GM18507 (cell line): ENCODE measurements at regions not wholly inside any gene's neighbourhood (a gene's known extent, or its start where the extent isn't known, plus 50 kb on each side); places are given as distances from the start of the nearest gene placed in this dataset.
"Not testable (repeated sequence)": the region's sequence is repeated elsewhere in the genome, so short reads cannot be mapped to it uniquely, and the experiment has no call there.

ENCODE experiments used
- DNase-seq: peaks from one replicate; pipeline ENCODE4 v3.0.0; 2011; ENCODE audit warnings: low read depth; ENCODE audit not compliant: insufficient read length; ENCODE audit errors: extremely low spot score
- FAIRE-seq: peaks from 2 replicates; lab custom pipeline; 2011; peaks lifted over from hg19 to GRCh38; lab: Jason Lieb, UNC

- not testable (repeated sequence) for FAIRE-seq, DNase-seq
Observed at GRCh38 chr14:105647426-105647783, 121.0 kb downstream of the TMEM121 start.

GRCh38 chr14:105647784-105648608, 121.6 kb downstream of the TMEM121 start:
- FAIRE-seq (no peak), DNase-seq (no peak)

DNA sequence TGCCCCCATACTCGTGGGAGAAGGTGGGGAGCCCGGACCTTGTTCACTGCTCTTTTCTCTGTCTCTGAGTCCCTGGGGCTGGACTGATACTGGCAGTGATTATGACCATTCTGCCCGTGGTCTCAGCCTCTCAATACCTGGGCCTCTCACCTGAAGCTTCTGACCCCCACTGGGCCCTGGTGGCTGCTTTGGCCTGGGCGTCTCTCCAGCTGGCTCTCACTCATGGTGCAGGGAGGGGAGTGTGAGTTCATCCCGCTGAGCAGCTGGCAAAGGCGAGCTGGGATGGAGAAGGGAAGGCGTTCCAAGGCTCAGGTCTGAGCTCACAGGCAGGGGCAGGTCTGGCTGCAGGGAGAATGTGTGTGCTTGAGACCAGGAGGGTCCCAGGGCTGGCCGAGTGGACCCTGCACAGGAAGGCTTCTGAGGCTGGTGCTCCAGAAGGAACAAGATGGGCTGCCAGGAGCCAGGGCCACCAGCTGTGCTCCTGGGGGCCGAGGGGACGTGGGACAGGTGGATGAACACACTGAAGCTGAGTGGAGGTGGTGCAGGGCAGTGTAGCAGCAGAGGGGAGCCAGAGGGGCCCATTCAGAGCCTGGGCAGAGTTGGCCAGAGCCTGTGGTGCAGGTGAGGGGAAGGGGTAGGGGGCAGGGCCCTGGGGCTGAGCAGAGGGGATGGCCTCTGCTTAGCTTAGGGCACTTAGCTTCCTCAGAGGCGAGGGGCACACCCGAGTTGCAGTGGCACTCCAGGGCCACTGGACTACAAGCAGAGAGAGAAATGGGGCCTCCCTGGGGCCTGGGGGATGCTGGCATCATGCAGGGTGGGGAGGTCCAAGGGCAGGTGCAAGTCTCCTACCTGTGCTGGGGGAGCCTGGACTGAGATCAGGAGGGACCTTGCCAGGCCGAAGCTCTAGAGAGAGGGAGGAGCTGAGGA, 122.5 kb downstream of the TMEM121 start:
- DNase-seq: not testable (repeated sequence)
- peak; percentile 33 for FAIRE-seq

DNA sequence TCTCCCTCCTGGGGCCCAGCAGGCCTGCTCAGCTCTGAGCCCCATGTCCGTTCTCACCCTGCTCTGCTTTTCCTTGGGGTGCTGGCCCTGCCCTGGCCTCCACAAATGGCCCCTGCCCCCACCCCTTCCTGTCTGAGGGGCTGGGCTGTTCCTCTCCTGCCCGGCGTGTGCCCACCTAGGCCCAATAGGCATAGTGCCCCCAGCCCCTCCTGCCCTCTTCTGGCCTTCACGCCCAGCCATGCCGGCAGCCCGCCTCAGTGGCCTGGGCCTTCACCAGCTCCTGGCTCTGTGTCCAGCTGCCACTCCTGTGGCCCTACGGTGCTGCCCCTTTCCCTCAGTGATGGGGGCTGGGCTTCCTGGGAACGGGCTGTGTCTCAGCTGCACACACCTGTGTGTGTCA, 125.9 kb downstream of the TMEM121 start:
- not testable (repeated sequence) for FAIRE-seq

DNA sequence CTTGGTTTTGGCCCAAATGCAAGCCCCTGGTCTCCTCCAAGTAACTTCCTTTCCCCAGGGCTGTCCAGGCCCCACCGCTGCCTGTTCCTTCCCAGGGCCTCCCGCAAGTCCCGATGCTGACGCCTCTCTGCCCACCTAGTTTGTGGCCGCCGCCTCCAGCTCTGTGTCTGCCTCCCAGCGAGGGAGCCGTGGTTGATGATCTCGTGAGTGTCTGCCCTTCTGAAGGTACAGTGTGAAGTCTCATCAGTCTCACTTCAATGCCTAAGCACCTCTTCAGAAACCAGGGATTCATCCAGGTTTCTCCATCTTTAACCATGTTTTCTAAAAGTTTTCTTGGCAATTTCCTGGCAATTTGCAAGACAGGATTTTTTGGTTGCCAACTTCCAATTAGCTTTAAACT, 127.5 kb downstream of the TMEM121 start:
- DNase-seq, FAIRE-seq: not testable (repeated sequence)

More for the DNA sequence above, 125.9 kb downstream of the TMEM121 start:
- DNase-seq: not testable (repeated sequence)

GRCh38 chr14:105659255-105659654, 132.9 kb downstream of the TMEM121 start:
- not testable (repeated sequence) for DNase-seq, FAIRE-seq

DNA sequence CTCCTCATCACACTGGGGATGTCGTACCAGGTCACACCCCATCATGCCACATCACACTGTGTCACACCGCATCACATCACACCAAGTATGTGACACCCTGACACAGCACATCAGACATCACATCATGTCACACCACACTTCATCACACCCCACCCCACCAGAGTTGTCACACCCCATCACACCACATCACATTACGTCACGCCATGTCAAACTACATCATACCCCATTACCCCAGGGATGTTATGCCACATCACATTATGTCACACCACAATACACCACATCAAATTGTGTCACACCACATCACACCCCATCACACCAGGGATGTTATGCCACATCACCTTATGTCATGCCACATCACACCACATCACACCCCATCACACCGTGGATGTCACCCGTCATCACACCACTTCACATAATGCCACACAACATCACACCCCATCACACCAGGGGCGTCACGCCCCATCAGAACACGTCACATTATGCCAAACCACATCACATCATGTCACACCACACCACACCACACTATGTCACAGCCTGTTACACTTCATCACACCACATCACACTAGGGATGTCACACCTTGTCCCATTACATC, 133.6 kb downstream of the TMEM121 start:
- peak; percentile 44 for FAIRE-seq

DNA sequence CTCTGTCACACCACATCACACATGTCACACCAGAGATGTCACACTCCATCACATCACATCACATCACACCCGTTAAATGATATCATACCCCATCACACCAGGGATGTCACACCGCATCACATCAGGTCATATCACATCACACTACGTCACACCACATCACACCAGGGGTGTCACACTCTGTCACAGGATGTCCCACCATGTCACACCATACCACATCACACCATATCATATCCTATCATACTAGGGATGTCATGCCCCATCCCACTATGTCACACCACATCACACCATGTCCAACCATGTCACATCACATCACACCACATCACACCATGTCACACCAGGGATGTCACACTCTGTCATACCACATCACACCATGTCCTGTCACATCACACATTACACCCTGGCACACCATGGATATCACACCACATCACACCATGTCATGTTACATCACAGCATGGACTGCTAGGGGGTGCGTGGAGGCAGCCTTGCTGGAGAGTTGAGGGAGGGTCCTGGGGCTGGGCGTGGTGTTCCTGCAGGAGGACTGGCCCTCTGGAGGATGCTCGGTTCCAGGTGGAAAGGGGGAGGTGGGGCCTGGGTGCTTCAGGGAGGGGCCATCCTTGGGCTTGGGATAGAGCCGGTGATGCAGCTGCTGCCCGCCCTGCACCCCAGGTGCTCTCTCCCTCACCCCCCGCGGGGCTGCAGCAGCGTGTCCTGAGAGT, 134.6 kb downstream of the TMEM121 start:
- DNase-seq (no peak), FAIRE-seq (no peak)

More for the DNA sequence above, 133.6 kb downstream of the TMEM121 start:
- DNase-seq: no peak

GRCh38 chr14:105662043-105662442, 135.7 kb downstream of the TMEM121 start:
- FAIRE-seq, DNase-seq: not testable (repeated sequence)

- DNase-seq, FAIRE-seq: not testable (repeated sequence)
Observed at GRCh38 chr14:105662592-105662991, 136.2 kb downstream of the TMEM121 start.

DNA sequence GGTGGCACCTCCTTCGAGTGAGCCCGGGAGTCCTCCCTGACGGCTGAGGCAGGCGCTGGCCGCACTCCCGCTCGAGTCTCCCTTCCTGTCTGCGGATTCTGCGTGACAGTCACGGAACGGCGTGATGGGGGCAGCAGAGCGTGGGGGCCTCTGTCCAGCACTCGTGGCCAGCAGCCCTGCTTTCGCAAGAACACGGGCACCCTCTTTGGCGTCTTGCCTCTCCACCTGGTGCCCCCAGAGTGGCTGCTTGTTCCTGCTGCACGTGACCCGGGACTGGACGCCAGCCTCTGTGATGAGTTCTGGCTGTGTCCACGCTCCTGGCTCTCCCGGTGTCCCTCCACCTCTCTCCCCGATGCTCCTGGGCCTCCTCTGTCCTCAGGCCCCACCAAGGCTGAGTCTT, 136.9 kb downstream of the TMEM121 start:
- not testable (repeated sequence) for FAIRE-seq, DNase-seq

DNA sequence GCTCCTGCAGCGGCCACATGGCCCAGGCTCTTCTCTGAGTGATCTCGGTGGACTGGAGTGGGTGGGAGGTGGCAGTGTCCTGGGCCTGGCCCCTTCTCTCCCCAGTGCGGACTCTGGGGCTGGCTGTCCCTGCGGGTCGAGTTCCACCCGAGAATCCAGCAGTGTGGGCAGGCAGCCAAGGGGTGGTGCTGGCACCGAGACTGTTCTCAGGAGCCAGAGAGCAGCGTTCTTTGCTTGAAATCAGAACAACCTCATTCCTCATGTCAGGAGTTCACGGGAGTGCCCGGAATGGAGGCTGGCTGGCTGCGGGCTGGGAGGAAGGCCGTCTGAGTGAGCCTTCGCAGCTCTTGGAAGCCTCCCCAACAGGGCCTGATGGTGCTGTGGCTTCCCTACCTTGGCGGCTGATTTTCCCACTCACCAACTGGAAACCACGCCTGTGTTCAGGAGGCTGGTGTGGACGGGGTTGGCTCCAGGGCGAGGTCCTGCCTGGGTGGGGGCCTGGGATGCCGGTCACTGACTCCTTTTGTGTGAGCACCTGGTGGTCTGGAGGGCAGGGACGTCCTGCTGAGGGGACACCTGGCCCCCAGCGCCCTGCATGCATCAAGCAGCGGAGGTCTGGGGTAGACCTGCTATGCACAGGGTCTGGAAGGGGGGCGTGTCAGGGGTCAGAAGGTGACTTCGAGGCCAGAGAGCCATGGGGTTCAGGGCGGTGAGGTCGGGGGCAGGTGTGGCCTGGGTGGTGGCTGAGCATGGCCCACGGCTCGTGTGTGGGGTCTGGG, 137.6 kb downstream of the TMEM121 start:
- FAIRE-seq, DNase-seq: not testable (repeated sequence)

GRCh38 chr14:105664691-105665090, 138.3 kb downstream of the TMEM121 start:
- no peak for FAIRE-seq

DNA sequence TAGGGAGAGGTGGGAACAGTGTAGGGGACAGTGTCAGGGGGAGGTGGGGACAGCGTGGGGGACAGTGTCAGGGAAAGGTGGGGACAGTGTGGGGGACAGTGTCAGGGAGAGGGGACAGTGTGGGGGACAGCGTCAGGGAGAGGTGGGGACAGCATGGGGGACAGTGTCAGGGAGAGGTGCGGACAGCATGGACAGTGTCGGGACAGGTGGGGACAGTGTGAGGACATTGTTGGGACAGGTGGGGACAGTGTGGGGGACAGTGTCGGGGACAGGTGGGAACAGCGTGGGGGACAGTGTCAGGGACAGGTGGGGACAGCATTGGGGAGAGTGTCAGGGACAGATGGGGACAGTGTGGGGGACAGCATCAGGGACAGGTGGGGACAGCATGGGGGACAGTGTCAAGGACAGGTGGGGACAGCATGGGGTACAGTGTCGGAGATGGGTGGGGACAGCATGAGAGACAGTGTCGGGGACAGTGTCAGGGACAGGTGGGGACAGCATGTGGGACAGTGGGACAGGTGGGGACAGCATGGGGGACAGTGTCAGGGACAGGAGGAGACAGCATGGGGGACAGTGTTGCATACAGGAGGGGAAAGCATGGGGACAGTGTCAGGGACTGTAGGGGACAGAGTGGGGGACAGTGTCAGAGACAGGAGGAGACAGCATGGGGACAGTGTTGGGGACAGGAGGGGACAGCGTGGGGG, 139.0 kb downstream of the TMEM121 start:
- no peak for FAIRE-seq
- DNase-seq: no peak

More at GRCh38 chr14:105664691-105665090, 138.3 kb downstream of the TMEM121 start:
- DNase-seq: no peak

GRCh38 chr14:105665951-105666277, 139.5 kb downstream of the TMEM121 start:
- FAIRE-seq (no peak), DNase-seq (no peak)

DNA sequence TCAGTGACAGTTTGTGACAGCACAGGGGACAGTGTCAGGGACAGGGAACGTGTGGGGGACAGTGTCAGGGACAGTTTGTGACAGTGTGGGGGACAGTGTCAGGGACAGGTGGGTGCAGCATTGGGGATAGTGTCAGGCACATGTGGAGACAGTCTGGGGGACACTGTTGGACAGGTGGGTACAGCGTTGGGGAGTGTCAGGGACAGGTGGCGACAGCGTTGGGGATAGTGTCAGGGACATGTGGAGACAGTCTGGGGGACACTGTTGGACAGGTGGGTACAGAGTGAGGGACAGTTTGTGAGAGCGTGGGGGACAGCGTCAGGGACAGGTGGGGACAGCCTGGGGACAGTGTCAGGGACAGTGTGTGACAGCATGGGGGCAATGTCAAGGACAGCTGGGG, 140.0 kb downstream of the TMEM121 start:
- no peak for DNase-seq
- FAIRE-seq: no peak

DNA sequence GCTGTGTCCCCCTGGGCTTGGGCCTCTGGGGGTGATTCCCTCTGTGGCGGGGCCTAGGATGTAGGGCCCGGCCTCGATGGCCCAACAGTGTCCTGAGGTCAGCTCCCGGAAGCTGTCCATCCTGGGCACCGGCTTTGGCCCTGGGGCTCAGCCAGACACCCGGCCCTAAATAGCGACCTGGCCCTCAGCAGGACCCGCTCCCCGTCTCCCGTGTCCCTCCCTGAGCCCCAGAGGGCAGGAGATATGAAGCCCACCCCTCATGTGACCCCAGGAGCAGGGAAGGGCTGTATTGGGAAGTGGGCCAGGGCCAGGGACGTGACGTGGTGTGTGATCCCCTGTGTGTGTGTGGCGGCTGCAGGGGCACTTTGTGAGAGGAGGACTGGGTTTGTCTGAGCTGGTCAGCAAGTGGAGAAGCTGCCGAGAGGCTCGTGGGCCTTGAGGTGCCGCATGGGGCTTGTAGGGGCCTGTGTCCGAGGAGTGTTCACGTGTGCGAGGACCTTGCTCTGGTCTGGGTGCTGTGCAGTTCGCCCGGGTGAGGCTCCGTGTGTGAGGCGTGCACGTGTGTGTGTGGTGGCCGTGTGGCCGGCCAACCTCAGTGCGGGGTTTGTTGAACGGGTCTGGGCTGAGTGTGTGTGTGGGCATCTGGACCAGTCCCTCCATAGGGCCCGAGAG, 140.7 kb downstream of the TMEM121 start:
- DNase-seq, FAIRE-seq: not testable (repeated sequence)
